HG02840 (cell line): ENCODE measurements at regions not wholly inside any gene's neighbourhood (a gene's known extent, or its start where the extent isn't known, plus 50 kb on each side); places are given as distances from the start of the nearest gene placed in this dataset.

Experiments used
- ATAC-seq: cut with Tn5 transposase; IDR thresholded peaks from one replicate; pipeline ENCODE4 v1.9.1; 2021; ENCODE audit warnings: mild to moderate bottlenecking, moderate library complexity, moderate number of reproducible peaks; ENCODE audit not compliant: unreplicated experiment, low FRiP score

GRCh38 chr4:27701606-27702005 lies 841.0 kb downstream of the STIM2 start:
- no peak for ATAC-seq

DNA sequence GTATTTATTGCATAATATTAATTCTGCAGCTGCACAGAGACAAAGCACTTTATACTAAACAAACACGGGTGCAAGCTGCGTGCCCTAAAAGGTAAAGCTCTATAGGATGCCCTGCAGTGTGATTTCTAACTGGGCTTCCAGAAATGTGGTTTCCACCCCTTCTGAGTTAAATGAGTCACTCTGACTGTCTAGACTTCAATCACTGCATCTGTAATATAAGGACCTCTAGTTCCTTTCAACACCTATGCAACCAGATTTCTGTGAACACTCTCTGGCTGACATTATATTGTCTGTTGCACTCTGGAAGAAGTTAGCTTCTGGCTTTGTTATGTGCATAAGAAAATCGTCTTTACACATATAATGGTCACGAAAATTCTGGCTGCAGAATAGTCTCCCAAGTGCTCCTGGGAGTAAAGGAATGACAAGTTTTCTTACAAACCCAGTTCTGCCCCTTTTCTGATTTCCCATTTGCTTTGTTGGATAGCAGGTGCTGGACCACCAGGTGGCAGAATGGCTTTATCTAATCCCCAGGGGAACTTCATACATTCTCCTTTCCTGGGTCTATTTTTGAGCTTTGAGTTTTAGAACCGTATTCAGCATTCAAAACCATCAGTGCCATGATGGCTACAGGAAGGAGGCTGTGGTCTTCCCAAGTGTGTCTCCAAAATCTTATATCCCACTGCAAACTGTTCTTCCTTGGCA lies 842.2 kb downstream of the STIM2 start:
- ATAC-seq = no peak

GRCh38 chr4:27703771-27704170 lies 843.1 kb downstream of the STIM2 start:
- ATAC-seq = no peak

DNA sequence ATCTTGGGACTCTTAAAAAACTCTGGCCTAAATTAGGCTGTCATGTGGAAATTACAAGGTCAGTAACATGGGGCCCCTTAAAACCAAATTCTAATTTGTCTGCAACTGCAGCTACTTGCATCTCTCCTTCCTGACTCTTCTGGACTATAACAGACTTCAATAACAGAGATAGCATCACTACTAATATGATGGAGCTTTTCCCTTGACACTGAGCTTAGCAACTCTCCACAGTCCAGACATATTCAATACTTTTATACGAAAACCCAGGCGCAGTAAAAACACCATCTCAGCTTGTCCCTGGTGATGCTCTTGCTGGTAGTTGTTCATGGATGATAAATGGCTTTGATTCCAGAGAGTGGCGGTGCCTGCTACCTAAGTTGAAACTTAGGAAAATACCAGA lies 850.4 kb downstream of the STIM2 start:
- no peak for ATAC-seq

GRCh38 chr4:27714073-27714472 lies 853.4 kb downstream of the STIM2 start:
- no peak for ATAC-seq

DNA sequence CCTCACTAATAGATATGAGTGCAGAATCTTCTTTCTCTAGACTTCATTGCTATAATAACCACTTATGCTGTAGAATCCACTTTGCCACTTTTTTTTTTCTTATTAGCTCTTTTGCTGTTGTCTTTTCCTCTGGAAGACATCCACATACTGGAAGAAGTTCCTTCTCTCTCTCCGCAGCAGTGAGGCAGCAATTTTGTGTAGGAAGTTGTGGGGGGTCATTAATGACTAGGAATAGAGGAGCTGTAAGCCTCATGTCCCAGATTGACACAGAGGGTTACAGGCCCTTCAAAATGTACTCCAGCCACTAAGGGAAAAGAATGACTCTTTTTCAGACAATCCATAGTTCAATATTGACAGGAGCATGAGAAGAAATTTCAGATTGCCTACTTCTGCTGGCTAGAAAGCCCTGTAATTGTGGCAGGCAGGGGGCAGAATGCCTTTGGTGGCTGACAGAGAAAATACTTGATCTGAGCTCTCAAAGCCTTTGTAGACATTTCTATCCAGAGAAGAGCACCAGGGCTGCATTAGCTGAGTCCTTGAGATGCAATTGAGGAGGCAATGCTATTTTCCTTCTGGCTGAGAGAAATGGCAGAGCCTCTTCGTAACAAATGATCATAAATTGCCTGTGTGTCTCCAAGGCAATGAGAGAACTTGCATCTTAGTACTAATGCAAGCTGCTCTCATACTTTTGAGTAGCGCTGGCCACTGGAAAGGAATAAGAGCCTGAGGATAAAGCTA lies 856.2 kb downstream of the STIM2 start:
- ATAC-seq = no peak

- no peak for ATAC-seq
These were observed 856.8 kb downstream of the STIM2 start for GRCh38 chr4:27717431-27717755.

GRCh38 chr4:27720010-27720766 lies 859.5 kb downstream of the STIM2 start:
- ATAC-seq = peak; percentile 59

- ATAC-seq = no peak
These were observed 860.6 kb downstream of the STIM2 start for GRCh38 chr4:27721193-27721592.

DNA sequence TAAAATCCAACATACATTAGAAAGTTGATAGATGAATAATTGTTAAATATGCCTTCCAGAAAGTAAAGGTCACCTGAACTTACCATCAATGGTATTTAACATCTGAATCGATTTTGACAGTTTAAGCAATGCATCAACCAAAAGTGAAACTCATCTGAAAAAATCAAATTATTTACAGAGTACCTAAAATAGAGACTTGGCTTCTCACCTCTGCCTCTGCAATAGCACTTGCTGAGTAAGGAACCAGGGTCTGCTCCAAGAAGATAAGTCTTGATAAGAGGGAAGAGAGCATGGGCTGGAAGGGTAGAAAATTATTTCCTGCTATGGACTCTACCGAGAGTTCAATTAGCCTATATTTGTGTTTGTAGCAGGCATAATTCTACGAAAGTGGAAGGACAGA lies 868.3 kb downstream of the STIM2 start:
- no peak for ATAC-seq

- no peak for ATAC-seq
These were observed 882.2 kb downstream of the STIM2 start for GRCh38 chr4:27742816-27743215.

DNA sequence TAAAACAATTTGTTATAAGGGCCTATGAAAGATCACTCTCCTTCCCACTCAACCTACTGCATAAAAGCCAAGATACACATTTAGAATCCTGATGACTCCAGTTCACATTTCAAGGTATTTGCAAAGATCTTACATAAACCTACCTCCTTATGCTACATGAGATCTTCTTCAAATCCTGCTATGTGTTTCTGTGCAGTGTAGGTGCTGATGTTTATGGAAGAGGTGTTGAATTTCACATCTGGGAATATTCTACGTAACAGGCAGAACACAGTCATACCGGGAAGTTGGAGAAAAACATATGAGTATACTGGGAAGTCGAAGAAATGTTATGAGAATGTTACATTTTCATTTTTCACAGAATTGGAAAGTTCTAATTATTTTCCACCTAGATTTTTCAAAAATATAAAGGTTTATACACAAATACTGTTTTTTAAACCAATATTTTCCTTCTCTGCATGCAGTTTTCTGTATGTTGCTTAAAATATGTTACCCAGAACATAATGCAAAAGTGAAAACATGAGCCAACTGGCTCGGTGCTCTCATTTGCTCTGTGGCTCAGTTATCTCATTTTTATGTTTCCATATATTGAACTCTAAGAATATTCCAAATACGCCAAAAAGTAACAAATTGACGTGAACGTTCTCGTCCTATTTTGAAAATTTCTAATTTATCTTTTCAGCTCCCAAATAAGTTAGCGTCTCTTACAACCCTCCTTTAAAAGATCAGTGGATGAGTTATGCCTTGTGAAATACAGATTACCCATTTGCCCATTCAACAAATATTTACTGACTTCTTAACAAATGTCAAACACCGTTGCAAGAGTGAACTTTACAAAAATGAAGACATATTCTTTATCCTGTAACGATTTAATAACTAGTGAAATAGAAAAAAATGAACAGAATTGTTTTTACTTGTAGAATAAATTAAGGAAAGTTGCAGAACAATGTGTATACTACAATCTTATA lies 899.3 kb downstream of the STIM2 start:
- no peak for ATAC-seq

- no peak for ATAC-seq
These were observed 903.3 kb downstream of the STIM2 start for GRCh38 chr4:27763830-27764525.

DNA sequence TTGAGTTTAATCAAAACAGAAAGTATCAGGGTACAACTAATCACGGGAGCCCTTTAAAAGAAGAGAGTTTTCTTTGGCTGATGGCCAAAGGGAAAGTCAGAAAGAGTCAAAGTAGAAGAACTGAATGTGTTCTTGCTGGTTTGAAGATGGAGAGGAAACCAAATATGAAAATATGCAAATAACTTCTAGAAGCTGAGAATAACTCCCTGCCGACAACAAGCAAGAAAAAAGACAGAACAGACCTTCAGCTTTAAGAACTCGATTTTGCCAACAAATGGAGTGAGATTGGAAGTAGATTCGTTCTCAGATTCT lies 903.8 kb downstream of the STIM2 start:
- ATAC-seq = no peak

DNA sequence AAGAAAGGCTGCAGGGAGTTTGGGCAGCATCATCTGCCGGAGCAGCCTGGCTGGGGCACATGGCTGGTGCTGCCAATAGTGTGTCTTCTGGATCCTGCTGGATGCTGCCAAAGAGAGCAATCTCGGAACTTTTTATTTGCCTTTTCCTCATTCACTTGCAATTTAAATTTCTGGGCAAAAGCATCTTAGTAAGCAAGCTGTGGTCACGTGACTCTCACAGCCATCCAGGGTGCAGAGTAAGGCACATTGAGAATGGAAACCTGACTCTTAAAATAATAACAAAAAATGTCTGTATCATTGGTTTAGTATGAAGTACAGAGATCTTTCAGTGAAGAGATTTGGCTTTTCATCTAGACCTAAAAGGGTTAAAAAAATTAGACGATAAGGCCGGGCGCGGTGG lies 910.3 kb downstream of the STIM2 start:
- no peak for ATAC-seq

DNA sequence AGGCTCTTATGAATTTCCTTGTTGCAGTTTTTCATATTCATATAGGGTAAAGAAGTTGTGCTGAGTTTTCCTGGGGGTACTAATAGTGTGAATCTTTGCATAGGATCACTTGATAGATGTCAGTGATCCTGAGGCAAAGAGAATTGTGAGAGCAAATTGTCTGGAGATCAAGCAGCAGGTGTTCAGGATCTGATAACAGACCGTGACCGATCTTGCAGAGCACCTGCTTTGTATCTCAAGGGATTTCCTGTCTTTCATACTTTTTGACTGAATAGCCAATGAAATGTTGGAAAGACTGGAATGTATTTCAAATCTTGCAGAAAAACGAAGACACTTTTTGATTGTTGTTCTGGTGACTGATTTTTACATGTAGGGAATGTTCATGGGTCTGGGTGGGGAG lies 914.5 kb downstream of the STIM2 start:
- no peak for ATAC-seq

- ATAC-seq = no peak
These were observed 919.2 kb downstream of the STIM2 start for GRCh38 chr4:27779827-27780226.

GRCh38 chr4:27787195-27787594 lies 926.6 kb downstream of the STIM2 start:
- ATAC-seq = no peak

GRCh38 chr4:27789773-27790172 lies 929.1 kb downstream of the STIM2 start:
- no peak for ATAC-seq

- no peak for ATAC-seq
These were observed 930.3 kb downstream of the STIM2 start for GRCh38 chr4:27790911-27791310.
